B cell (primary cell): ENCODE measurements at regions not wholly inside any gene's neighbourhood (a gene's known extent, or its start where the extent isn't known, plus 50 kb on each side); places are given as distances from the start of the nearest gene placed in this dataset.

Experiments used
- ATAC-seq: fragments of 200-7000 bp; cut with Tn5 transposase; one replicate; pipeline ENCODE4 v1.10.0; 2021; ENCODE audit warnings: low read depth, mild to moderate bottlenecking, moderate number of reproducible peaks, moderate library complexity
- CTCF ChIA-PET: fragments of 350-600 bp; sonication (Branson Sonifier 250); formaldehyde crosslinking; loops from one replicate; lab custom pipeline; 2021; ENCODE audit warnings: antibody characterized with exemption, inconsistent platforms; lab: Charles Lee
- POLR2A ChIA-PET: fragments of 350-600 bp; sonication (Branson Sonifier 250); formaldehyde crosslinking; loops from one replicate; lab custom pipeline; 2021; ENCODE audit warnings: antibody characterized with exemption; lab: Charles Lee
- DNase-seq: peaks from one replicate; pipeline ENCODE4 v3.0.0; 2013
- H2AFZ ChIP-seq: 2 replicates; pipeline ENCODE4 v1.6.1; 2012; ENCODE audit warnings: mild to moderate bottlenecking, low read depth, low read length; ENCODE audit not compliant: insufficient read depth, poor library complexity, severe bottlenecking
- H3K27ac ChIP-seq, 2 donors: 1 replicate in 1 of 2; 2 replicates in 1 of 2; pipeline ENCODE4 v1.5.1; 2012 to 2013; ENCODE audit warnings: low read length in 2 of 2, mild to moderate bottlenecking in 2 of 2, moderate library complexity in 1 of 2
- H3K27me3 ChIP-seq, 4 experiments: fragments of 200-600 bp in 1 of 4; sonication (generic) in 1 of 4; replicated peaks in 1 of 4; 1 replicate in 2 of 4; 2 replicates in 2 of 4; pipeline versions ENCODE4 v1.6.1 to v1.7.0; 2013 to 2016; ENCODE audit warnings: low read length in 3 of 4, mild to moderate bottlenecking in 2 of 4, mixed read lengths in 1 of 4, moderate library complexity in 1 of 4; ENCODE audit not compliant: insufficient read depth in 4 of 4, control insufficient read depth in 3 of 4; ENCODE audit errors: control extremely low read depth in 1 of 4
- H3K36me3 ChIP-seq, 2 experiments: replicated peaks in 1 of 2; 1 replicate in 1 of 2; 2 replicates in 1 of 2; pipeline versions ENCODE4 v1.6.1 to v1.7.1; 2013; ENCODE audit warnings: low read length in 1 of 2; ENCODE audit not compliant: insufficient read depth in 2 of 2, control insufficient read depth in 1 of 2; ENCODE audit errors: control extremely low read depth in 1 of 2, extremely low read depth in 1 of 2
- H3K4me1 ChIP-seq, 2 donors: fragments of 200-600 bp in 1 of 2; sonication (generic) in 1 of 2; 1 replicate in 1 of 2; 2 replicates in 1 of 2; pipeline versions ENCODE4 v1.5.1 to v1.6.1; 2013 to 2017; ENCODE audit warnings: low read length in 2 of 2; ENCODE audit not compliant: control insufficient read depth in 2 of 2, insufficient read depth in 2 of 2
- H3K4me2 ChIP-seq: replicated peaks from 2 replicates; pipeline ENCODE3; 2012; ENCODE audit warnings: mild to moderate bottlenecking, low read depth, low read length; ENCODE audit not compliant: poor library complexity, severe bottlenecking
- H3K4me3 ChIP-seq, 5 experiments: fragments of 200-600 bp in 1 of 5; sonication (generic) in 1 of 5; 1 replicate in 3 of 5; 2 replicates in 2 of 5; pipeline versions ENCODE4 v1.5.1 to v1.7.0; 2011 to 2016; ENCODE audit warnings: low read length in 4 of 5, mild to moderate bottlenecking in 4 of 5, low read depth in 2 of 5, control low read depth in 1 of 5, moderate library complexity in 1 of 5; ENCODE audit not compliant: insufficient read depth in 1 of 5; ENCODE audit errors: control extremely low read depth in 1 of 5, extremely low read depth in 1 of 5
- H3K79me2 ChIP-seq: fragments of 200-600 bp; sonication (generic); one replicate; pipeline ENCODE4 v1.6.0; 2016; ENCODE audit warnings: low read length; ENCODE audit not compliant: control insufficient read depth, insufficient read depth
- H3K9ac ChIP-seq: fragments of 200-600 bp; sonication (generic); 2 replicates; pipeline ENCODE4 v1.6.1; 2017; ENCODE audit warnings: mild to moderate bottlenecking, low read length, moderate library complexity
- H3K9me3 ChIP-seq, 3 donors: one replicate each; pipeline versions ENCODE4 v1.6.1 to v1.7.1; 2013; ENCODE audit warnings: low read length in 2 of 3; ENCODE audit not compliant: control insufficient read depth in 2 of 3, insufficient read depth in 1 of 3; ENCODE audit errors: control extremely low read depth in 1 of 3
- H4K20me1 ChIP-seq: 2 replicates; pipeline ENCODE4 v1.6.0; 2012; ENCODE audit warnings: mild to moderate bottlenecking, low read length; ENCODE audit not compliant: insufficient read depth, control insufficient read depth, poor library complexity, severe bottlenecking
- H3K27ac Mint-ChIP-seq: one replicate; pipeline ENCODE4 v1.8.0; 2021; ENCODE audit warnings: mixed read lengths
- H3K27me3 Mint-ChIP-seq: one replicate; pipeline ENCODE4 v1.8.0; 2021; ENCODE audit warnings: mixed read lengths
- H3K4me1 Mint-ChIP-seq: one replicate; pipeline ENCODE4 v1.8.0; 2021; ENCODE audit warnings: mixed read lengths
- H3K4me3 Mint-ChIP-seq: one replicate; pipeline ENCODE4 v1.8.0; 2021; ENCODE audit warnings: mixed read lengths
- H3K9me3 Mint-ChIP-seq: one replicate; pipeline ENCODE4 v1.8.0; 2022; ENCODE audit warnings: mixed read lengths; ENCODE audit not compliant: insufficient read depth
- CTCF ChIP-seq: fragments of 200-600 bp; IDR thresholded peaks from one replicate; pipeline ENCODE4 v1.8.0; 2022; ENCODE audit warnings: antibody characterized with exemption, mild to moderate bottlenecking
- EZH2 ChIP-seq: IDR thresholded peaks from 2 replicates; pipeline ENCODE4 v1.6.1; 2012; ENCODE audit warnings: borderline replicate concordance, low read depth, mild to moderate bottlenecking, moderate library complexity, low read length; ENCODE audit not compliant: insufficient read depth, poor library complexity, severe bottlenecking
- WGBS: methylation state at CpG from one replicate; pipeline ENCODE4 v1.1.5; 2013; ENCODE audit warnings: missing lambda C conversion rate; ENCODE audit not compliant: insufficient coverage; 5-methylcytosine and 5-hydroxymethylcytosine counted together
- intact Hi-C: fragments of 100-400 bp; cut with micrococcal nuclease; formaldehyde crosslinking; loops from one replicate; pipeline ENCODE4 v1.10.0; 2022

- ATAC-seq (no peak), DNase-seq (no peak)
- Mint-ChIP-seq H3K4me3 (no peak overlapping the region), H3K4me1 (no peaks in the 10 kb centered on the region), H3K9me3 (peaks cover 2% of the 10 kb centered on the region), H3K27ac (no peak overlapping the region), H3K27me3 (no peaks in the 10 kb centered on the region)
- H3K9me3 ChIP-seq, result no peaks in the 10 kb centered on the region
- no peak overlapping the region for H2AFZ ChIP-seq
- H3K27me3 ChIP-seq, result no peaks in the 10 kb centered on the region
- ChIA-PET CTCF (no interaction called here), POLR2A (no interaction called here)
- H4K20me1 ChIP-seq, result no peaks in the 10 kb centered on the region
- H3K4me1 ChIP-seq, result no peaks in the 10 kb centered on the region
- H3K9ac ChIP-seq, result no peak overlapping the region
- TF ChIP-seq CTCF (no peak), EZH2 (no peak)
- H3K36me3 ChIP-seq, result no peaks in the 10 kb centered on the region
- intact Hi-C loops, result no loop called here
- H3K79me2 ChIP-seq, result no peaks in the 10 kb centered on the region
- no peak overlapping the region for H3K4me3 ChIP-seq
- H3K27ac ChIP-seq, result no peak overlapping the region
- H3K4me2 ChIP-seq, result no peak overlapping the region
These were observed 543.1 kb upstream of the SLITRK5 start for GRCh38 chr13:87128036-87128435.

GRCh38 chr13:87128491-87128890, 542.7 kb upstream of the SLITRK5 start:
- no peak overlapping the region for H3K27ac Mint-ChIP-seq
- no peak for ATAC-seq
- Histone ChIP-seq H2AFZ (no peak overlapping the region), H3K4me1 (no peaks in the 10 kb centered on the region), H3K36me3 (no peaks in the 10 kb centered on the region), H4K20me1 (no peaks in the 10 kb centered on the region), H3K4me2 (no peak overlapping the region), H3K27ac (no peak overlapping the region), H3K27me3 (no peaks in the 10 kb centered on the region), H3K9ac (no peak overlapping the region), H3K79me2 (no peaks in the 10 kb centered on the region), H3K9me3 (no peaks in the 10 kb centered on the region), H3K4me3 (no peak overlapping the region)
- no peak overlapping the region for H3K4me3 Mint-ChIP-seq
- CTCF ChIA-PET, result no interaction called here
- no peaks in the 10 kb centered on the region for H3K27me3 Mint-ChIP-seq
- 72% methylated on average over 2 of the region's 2 CpGs for WGBS
- intact Hi-C loops, result no loop called here
- no peak for TF ChIP-seq EZH2
- no peak for TF ChIP-seq CTCF
- DNase-seq, result no peak
- peaks cover 2% of the 10 kb centered on the region for H3K9me3 Mint-ChIP-seq
- no peaks in the 10 kb centered on the region for H3K4me1 Mint-ChIP-seq
- POLR2A ChIA-PET, result no interaction called here
